Hepatocyte (in vitro differentiated cells): ENCODE measurements at regions not wholly inside any gene's neighbourhood (a gene's known extent, or its start where the extent isn't known, plus 50 kb on each side); places are given as distances from the start of the nearest gene placed in this dataset.
A peak's percentile ranks its signal among the peaks of the same experiment; 100 is the strongest.

Experiments used
- DNase-seq: peaks from one replicate; pipeline ENCODE4 v3.0.0-alpha.2; 2016; ENCODE audit warnings: low spot score
- H2AFZ ChIP-seq: fragments of 200-600 bp; sonication (generic); 2 replicates; pipeline ENCODE4 v1.6.0; 2016; ENCODE audit warnings: antibody characterized with exemption, mild to moderate bottlenecking
- H3K27ac ChIP-seq: fragments of 200-600 bp; sonication (generic); 2 replicates; pipeline ENCODE4 v1.5.1; 2016; ENCODE audit warnings: mild to moderate bottlenecking
- H3K27me3 ChIP-seq: fragments of 200-600 bp; sonication (generic); 2 replicates; pipeline ENCODE4 v1.6.1; 2016
- H3K36me3 ChIP-seq: fragments of 200-600 bp; sonication (generic); replicated peaks from 2 replicates; pipeline ENCODE4 v1.5.1; 2016; ENCODE audit warnings: low read depth; ENCODE audit not compliant: insufficient read depth
- H3K4me1 ChIP-seq: fragments of 200-600 bp; sonication (generic); 2 replicates; pipeline ENCODE4 v1.5.1; 2016; ENCODE audit warnings: mild to moderate bottlenecking, moderate library complexity; ENCODE audit not compliant: insufficient read depth
- H3K4me2 ChIP-seq: fragments of 200-600 bp; sonication (generic); 2 replicates; pipeline ENCODE4 v1.6.0; 2016
- H3K4me3 ChIP-seq: fragments of 200-600 bp; sonication (generic); 2 replicates; pipeline ENCODE4 v1.5.1; 2016; ENCODE audit warnings: mild to moderate bottlenecking
- H3K79me2 ChIP-seq: fragments of 200-600 bp; sonication (generic); 2 replicates; pipeline ENCODE4 v1.6.0; 2017; ENCODE audit warnings: mild to moderate bottlenecking
- H3K9me2 ChIP-seq: fragments of 200-600 bp; sonication (generic); replicated peaks from 2 replicates; pipeline ENCODE4 v1.6.0; 2017; ENCODE audit warnings: mild to moderate bottlenecking; ENCODE audit not compliant: insufficient read depth
- H3K9me3 ChIP-seq: fragments of 200-600 bp; sonication (generic); 2 replicates; pipeline ENCODE4 v1.5.1; 2016; ENCODE audit warnings: low read depth, mild to moderate bottlenecking
- H4K20me1 ChIP-seq: fragments of 200-600 bp; sonication (generic); 2 replicates; pipeline ENCODE4 v1.6.0; 2016; ENCODE audit warnings: mild to moderate bottlenecking; ENCODE audit not compliant: insufficient read depth, poor library complexity, severe bottlenecking
- CTCF ChIP-seq: fragments of 200-600 bp; sonication (generic); IDR thresholded peaks from 2 replicates; pipeline ENCODE4 v1.5.1; 2016; ENCODE audit warnings: antibody characterized with exemption, mild to moderate bottlenecking; ENCODE audit not compliant: poor library complexity
- EZH2 ChIP-seq: fragments of 200-600 bp; sonication (generic); IDR thresholded peaks from 2 replicates; pipeline ENCODE4 v1.6.1; 2016; ENCODE audit warnings: antibody characterized with exemption, mild to moderate bottlenecking, borderline replicate concordance
- EZH2phosphoT487 ChIP-seq: fragments of 200-600 bp; sonication (generic); IDR thresholded peaks from one replicate; pipeline ENCODE4 v1.6.1; 2018; ENCODE audit warnings: antibody characterized with exemption, mild to moderate bottlenecking, low read depth, moderate library complexity; ENCODE audit not compliant: unreplicated experiment, severe bottlenecking
- WGBS: methylation state at CpG from one replicate; pipeline ENCODE4 v1.1.6; 2016; ENCODE audit warnings: low lambda C conversion rate; ENCODE audit errors: missing lambda C conversion rate; 5-methylcytosine and 5-hydroxymethylcytosine counted together

DNA sequence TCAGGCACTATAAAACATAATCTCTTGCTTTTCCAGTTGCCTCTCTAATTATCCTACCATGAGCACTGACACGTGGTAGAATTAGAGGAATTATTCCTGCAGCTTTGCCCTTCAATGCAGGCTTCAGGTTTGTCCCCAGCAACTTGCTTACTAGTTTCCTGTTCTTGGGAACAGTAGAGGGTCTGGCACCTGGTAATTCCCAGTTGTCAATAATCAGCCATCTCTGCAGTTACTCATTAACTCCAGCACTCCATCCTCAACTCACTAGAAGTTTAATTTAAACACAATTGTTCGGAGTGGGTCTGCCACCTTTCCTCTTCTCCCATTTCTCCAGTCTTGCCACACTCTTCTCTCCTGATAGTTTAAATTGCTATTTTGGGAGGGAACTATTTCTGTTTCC lies 324.3 kb upstream of the KIAA1217 start:
- H4K20me1 ChIP-seq = no peaks in the 10 kb centered on the region
- TF ChIP-seq CTCF (no peak), EZH2 (no peak), EZH2phosphoT487 (no peak)
- WGBS = 43% methylated on average over 2 of the region's 2 CpGs

GRCh38 chr10:23885853-23886252 lies 323.1 kb upstream of the KIAA1217 start:
- Histone ChIP-seq H3K79me2 (no peaks in the 10 kb centered on the region), H2AFZ (no peak overlapping the region), H3K4me3 (no peak overlapping the region), H3K9me3 (no peaks in the 10 kb centered on the region), H3K27ac (no peak overlapping the region), H3K4me1 (no peaks in the 10 kb centered on the region), H3K27me3 (no peaks in the 10 kb centered on the region), H3K9me2 (no peaks in the 10 kb centered on the region), H3K36me3 (no peaks in the 10 kb centered on the region), H3K4me2 (no peak overlapping the region), H4K20me1 (no peaks in the 10 kb centered on the region)
- 90% methylated on average over 5 of the region's 5 CpGs for WGBS
- DNase-seq = no peak
- TF ChIP-seq EZH2phosphoT487 (no peak), CTCF (no peak), EZH2 (no peak)

More for the DNA sequence above, 324.3 kb upstream of the KIAA1217 start:
- no peaks in the 10 kb centered on the region for H3K79me2 ChIP-seq
- H3K36me3 ChIP-seq = no peaks in the 10 kb centered on the region
- H3K4me2 ChIP-seq = peak overlapping the region; percentile 32
- H3K27ac ChIP-seq = no peak overlapping the region
- no peaks in the 10 kb centered on the region for H3K27me3 ChIP-seq
- H3K9me2 ChIP-seq = no peaks in the 10 kb centered on the region
- H3K4me3 ChIP-seq = no peak overlapping the region
- DNase-seq = peak; percentile 7
- no peaks in the 10 kb centered on the region for H3K4me1 ChIP-seq
- no peaks in the 10 kb centered on the region for H3K9me3 ChIP-seq
- H2AFZ ChIP-seq = no peak overlapping the region

DNA sequence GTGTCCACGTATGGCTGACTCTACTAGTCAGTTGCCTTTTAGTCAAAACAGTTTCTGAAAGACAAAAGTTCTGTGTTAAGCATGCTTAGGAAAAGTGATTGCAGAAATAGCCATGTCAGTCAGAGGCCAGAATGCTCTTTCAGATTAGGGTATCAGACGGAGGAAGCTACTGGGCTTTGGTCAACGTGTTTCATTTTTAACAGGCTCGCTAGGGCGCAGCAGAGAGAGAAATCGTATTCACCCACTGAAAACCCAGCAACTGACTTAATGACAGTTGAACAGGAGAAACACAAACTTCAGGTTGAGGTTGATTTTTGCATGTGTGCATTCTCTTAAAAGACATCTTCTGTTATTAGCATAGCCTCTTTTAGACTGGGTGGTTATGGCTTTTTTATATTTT lies 322.6 kb upstream of the KIAA1217 start:
- Histone ChIP-seq H3K4me3 (no peak overlapping the region), H3K4me1 (no peaks in the 10 kb centered on the region), H2AFZ (no peak overlapping the region), H3K9me2 (no peaks in the 10 kb centered on the region), H3K27ac (no peak overlapping the region), H3K4me2 (no peak overlapping the region), H3K36me3 (no peaks in the 10 kb centered on the region), H3K79me2 (no peaks in the 10 kb centered on the region), H3K27me3 (no peaks in the 10 kb centered on the region), H3K9me3 (no peaks in the 10 kb centered on the region), H4K20me1 (no peaks in the 10 kb centered on the region)
- DNase-seq = peak; percentile 27
- TF ChIP-seq EZH2 = no peak
- peak; percentile 29 for TF ChIP-seq CTCF
- WGBS = 38% methylated on average over 6 of the region's 6 CpGs

GRCh38 chr10:23891301-23891700 lies 317.6 kb upstream of the KIAA1217 start:
- TF ChIP-seq EZH2phosphoT487 = no peak
- TF ChIP-seq EZH2 = no peak
- TF ChIP-seq CTCF = no peak
- Histone ChIP-seq H3K36me3 (no peaks in the 10 kb centered on the region), H4K20me1 (no peaks in the 10 kb centered on the region), H3K27me3 (no peaks in the 10 kb centered on the region), H3K4me1 (no peaks in the 10 kb centered on the region), H3K79me2 (no peaks in the 10 kb centered on the region), H3K9me2 (no peaks in the 10 kb centered on the region), H2AFZ (no peak overlapping the region), H3K4me3 (no peak overlapping the region), H3K9me3 (no peaks in the 10 kb centered on the region), H3K4me2 (no peak overlapping the region), H3K27ac (no peak overlapping the region)
- WGBS = 59% methylated on average over 4 of the region's 4 CpGs
- no peak for DNase-seq
